Esophagus squamous epithelium (tissue), 5 donors: ENCODE measurements at regions not wholly inside any gene's neighbourhood (a gene's known extent, or its start where the extent isn't known, plus 50 kb on each side); places are given as distances from the start of the nearest gene placed in this dataset.
"Not testable (repeated sequence)": the region's sequence is repeated elsewhere in the genome, so short reads cannot be mapped to it uniquely, and the experiment has no call there.

Source experiments
- DNase-seq: peaks from one replicate; lab custom pipeline; 2025; lab: John Stamatoyannopoulos, UW
- H3K27ac ChIP-seq, 4 donors: fragments of 200-600 bp; sonication (generic); one replicate each; pipeline ENCODE4 v1.5.1; 2016 to 2019; ENCODE audit warnings: mild to moderate bottlenecking in 1 of 4
- H3K27me3 ChIP-seq, 4 donors: fragments of 200-600 bp; sonication (generic); 1 replicate in 3 of 4; 2 replicates in 1 of 4; pipeline versions ENCODE4 v1.5.1 to v1.6.0; 2017 to 2021; ENCODE audit warnings: antibody characterized with exemption in 1 of 4
- H3K36me3 ChIP-seq, 3 donors: fragments of 200-600 bp; sonication (generic); one replicate each; pipeline ENCODE4 v1.5.1; 2016 to 2019
- H3K4me1 ChIP-seq, 3 donors: fragments of 200-600 bp; sonication (generic); one replicate each; pipeline ENCODE4 v1.5.1; 2017 to 2019
- H3K4me3 ChIP-seq, 4 donors: fragments of 200-600 bp; sonication (generic); 1 replicate in 3 of 4; 2 replicates in 1 of 4; pipeline ENCODE4 v1.5.1; 2016 to 2019; ENCODE audit warnings: mild to moderate bottlenecking in 2 of 4, moderate library complexity in 1 of 4
- H3K9me3 ChIP-seq, 3 donors: fragments of 200-600 bp; sonication (generic); one replicate each; pipeline ENCODE4 v1.5.1; 2016 to 2019
- POLR2A ChIP-seq, 4 donors: fragments of 450-650 bp; IDR thresholded peaks; one replicate each; pipeline ENCODE4 v1.6.1; 2017; ENCODE audit warnings: antibody characterized with exemption in 4 of 4, mild to moderate bottlenecking in 4 of 4, moderate library complexity in 3 of 4
- WGBS, 2 donors: methylation state at CpG; one replicate each; pipeline ENCODE4 v1.1.5; 2018; 5-methylcytosine and 5-hydroxymethylcytosine counted together
- intact Hi-C: fragments of 100-400 bp; cut with DNase I; formaldehyde crosslinking; loops from one replicate; pipeline ENCODE4 v1.15.0; 2022
- TF ChIP-seq, protein P1 (sequence below), 6 experiments: fragments of 450-650 bp in 4 of 6; fragments of 200-600 bp in 2 of 6; sonication (generic) in 2 of 6; IDR thresholded peaks; one replicate each; pipeline ENCODE4 v1.5.1; 2016 to 2019; ENCODE audit warnings: antibody characterized with exemption in 6 of 6, mild to moderate bottlenecking in 4 of 6, moderate library complexity in 4 of 6
- donor health status: DM: yes; HTN: yes; CAD: no.

DNA sequence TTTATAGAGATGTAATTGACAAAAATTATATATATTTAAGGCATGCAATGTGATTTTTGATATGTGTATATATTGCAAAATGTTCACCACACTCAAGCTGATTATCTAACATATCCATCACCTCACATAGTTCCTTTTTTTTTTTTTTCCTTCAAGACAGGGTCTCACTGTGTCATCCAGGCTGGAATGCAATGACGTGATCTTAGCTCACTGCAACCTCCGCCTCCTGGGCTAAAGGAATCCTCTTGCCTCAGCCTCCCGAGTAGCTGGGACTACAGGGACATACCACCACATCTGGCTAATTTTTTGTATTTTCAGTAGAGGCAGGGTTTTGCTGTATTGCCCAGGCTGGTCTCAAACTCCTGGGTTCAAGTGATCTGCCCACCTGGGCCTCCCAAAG, 65.1 kb upstream of the SLC35C1 start:
- Histone ChIP-seq H3K4me3 (no peak overlapping the region), H3K36me3 (no peaks in the 10 kb centered on the region), H3K27ac (no peak overlapping the region), H3K4me1 (peaks cover 0 to 19% (median 3%) of the 10 kb centered on the region in 3 donors), H3K27me3 (no peaks in the 10 kb centered on the region), H3K9me3 (peaks cover 0 to 5% (median 0%) of the 10 kb centered on the region in 3 donors)
- intact Hi-C loops, result no loop called here
- TF ChIP-seq, protein P1, sequence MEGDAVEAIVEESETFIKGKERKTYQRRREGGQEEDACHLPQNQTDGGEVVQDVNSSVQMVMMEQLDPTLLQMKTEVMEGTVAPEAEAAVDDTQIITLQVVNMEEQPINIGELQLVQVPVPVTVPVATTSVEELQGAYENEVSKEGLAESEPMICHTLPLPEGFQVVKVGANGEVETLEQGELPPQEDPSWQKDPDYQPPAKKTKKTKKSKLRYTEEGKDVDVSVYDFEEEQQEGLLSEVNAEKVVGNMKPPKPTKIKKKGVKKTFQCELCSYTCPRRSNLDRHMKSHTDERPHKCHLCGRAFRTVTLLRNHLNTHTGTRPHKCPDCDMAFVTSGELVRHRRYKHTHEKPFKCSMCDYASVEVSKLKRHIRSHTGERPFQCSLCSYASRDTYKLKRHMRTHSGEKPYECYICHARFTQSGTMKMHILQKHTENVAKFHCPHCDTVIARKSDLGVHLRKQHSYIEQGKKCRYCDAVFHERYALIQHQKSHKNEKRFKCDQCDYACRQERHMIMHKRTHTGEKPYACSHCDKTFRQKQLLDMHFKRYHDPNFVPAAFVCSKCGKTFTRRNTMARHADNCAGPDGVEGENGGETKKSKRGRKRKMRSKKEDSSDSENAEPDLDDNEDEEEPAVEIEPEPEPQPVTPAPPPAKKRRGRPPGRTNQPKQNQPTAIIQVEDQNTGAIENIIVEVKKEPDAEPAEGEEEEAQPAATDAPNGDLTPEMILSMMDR (IDR thresholded peaks at IDR 0.05), result no peak
- no peak for TF ChIP-seq POLR2A (IDR thresholded peaks at IDR 0.05)
- WGBS, 2 donors, result 82 to 90% methylated on average over 3 of the region's 3 CpGs
- no peak for DNase-seq

DNA sequence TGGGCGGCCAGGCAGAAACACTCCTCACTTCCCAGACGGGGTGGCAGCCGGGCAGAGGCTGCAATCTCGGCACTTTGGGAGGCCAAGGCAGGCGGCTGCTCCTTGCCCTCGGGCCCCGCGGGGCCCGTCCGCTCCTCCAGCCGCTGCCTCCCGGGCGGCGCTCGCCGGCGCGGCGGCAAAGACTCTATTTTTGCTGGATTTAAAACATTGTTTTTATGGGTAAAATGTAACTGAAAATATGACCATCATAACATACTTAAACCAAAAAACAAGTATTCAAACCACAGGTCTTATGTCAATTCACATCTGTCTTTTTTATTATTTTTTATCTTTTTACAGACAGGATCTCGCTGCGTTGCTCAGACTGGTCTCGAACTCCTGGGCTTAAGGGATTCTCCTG, 65.9 kb upstream of the SLC35C1 start:
- intact Hi-C loops, DNase-seq: not testable (repeated sequence)

DNA sequence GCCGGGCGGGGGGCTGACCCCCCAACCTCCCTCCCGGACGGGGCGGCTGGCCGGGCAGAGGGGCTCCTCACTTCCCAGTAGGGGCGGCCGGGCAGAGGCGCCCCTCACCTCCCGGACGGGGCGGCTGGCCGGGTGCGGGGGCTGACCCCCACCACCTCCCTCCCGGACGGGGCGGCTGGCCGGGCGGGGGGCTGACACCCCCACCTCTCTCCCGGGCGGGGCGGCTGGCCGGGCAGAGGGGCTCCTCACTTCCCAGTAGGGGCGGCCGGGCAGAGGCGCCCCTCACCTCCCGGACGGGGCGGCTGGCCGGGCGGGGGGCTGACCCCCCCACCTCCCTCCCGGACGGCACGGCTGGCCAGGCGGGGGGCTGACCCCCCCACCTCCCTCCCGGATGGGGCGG, 66.8 kb upstream of the SLC35C1 start:
- WGBS, 2 donors, result no CpG with 5 or more reads among the region's 37 CpGs
- intact Hi-C loops, result not testable (repeated sequence)
- peaks cover 0 to 24% (median 3%) of the 10 kb centered on the region in 3 donors for H3K4me1 ChIP-seq

More for the DNA sequence above, 65.9 kb upstream of the SLC35C1 start:
- not testable (repeated sequence) for H3K27ac ChIP-seq, H3K9me3 ChIP-seq, H3K36me3 ChIP-seq, H3K27me3 ChIP-seq, H3K4me3 ChIP-seq
- H3K4me1 ChIP-seq, result peaks cover 0 to 19% (median 3%) of the 10 kb centered on the region in 3 donors
- WGBS, 2 donors, result 92 to 96% methylated on average over 17 to 18 of the region's 22 CpGs

DNA sequence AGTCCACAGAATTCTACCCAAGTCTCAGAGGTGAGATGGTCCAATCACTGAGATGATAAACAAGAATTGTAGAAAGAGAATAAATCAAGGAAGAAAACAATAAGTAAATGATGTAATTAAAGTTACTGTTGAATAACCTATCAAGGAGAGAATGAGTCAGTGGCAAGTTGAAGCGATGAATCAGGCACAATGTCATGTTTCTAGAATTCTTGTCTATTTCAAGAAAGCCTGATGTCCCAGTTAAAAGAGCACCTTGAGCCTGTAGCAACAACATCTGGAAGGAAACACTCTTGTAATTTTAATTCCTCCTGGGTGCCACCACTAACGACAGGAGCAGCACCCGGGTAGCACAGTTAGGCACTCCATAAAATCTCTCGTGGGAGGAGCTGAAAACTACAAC, 67.9 kb upstream of the SLC35C1 start:
- intact Hi-C loops, result no loop called here
- peaks cover 0 to 34% (median 3%) of the 10 kb centered on the region in 3 donors for H3K4me1 ChIP-seq
- 27 to 46% methylated on average over 4 of the region's 4 CpGs for WGBS, 2 donors
- H3K27me3 ChIP-seq, result no peaks in the 10 kb centered on the region
- no peak overlapping the region for H3K4me3 ChIP-seq
- H3K9me3 ChIP-seq, result peaks cover 0 to 5% (median 0%) of the 10 kb centered on the region in 3 donors
- no peak for TF ChIP-seq POLR2A (IDR thresholded peaks at IDR 0.05)
- TF ChIP-seq, protein P1 (IDR thresholded peaks at IDR 0.05), result no peak
- peak overlapping the region; percentile 69 to 93 (median 85) for H3K27ac ChIP-seq
- no peak for DNase-seq
- H3K36me3 ChIP-seq, result no peaks in the 10 kb centered on the region

More for the DNA sequence above, 66.8 kb upstream of the SLC35C1 start:
- H3K36me3 ChIP-seq, DNase-seq, H3K27ac ChIP-seq, H3K4me3 ChIP-seq, H3K9me3 ChIP-seq, H3K27me3 ChIP-seq: not testable (repeated sequence)

DNA sequence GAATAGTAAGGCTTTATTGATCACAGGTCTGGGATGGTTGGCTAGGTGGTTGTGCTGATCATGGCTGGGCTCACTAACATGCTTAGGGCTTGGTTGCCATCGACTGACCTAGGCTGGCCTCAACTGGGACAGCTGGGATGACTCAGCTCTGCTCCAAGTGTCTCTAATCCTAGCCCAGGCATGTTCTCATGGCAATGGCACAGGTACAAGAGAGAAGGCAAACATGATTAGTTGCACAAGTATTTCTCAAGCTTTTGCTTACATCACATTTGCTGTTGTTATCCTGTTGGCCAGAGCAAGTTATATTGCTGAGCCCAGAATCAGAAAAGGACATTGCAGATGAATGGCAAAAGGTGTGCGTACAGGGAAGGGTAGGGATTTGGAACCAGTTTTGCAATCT, 68.5 kb upstream of the SLC35C1 start:
- WGBS, 2 donors, result 23 to 45% methylated on average over 2 of the region's 2 CpGs
- TF ChIP-seq, protein P1 (IDR thresholded peaks at IDR 0.05), result no peak
- TF ChIP-seq POLR2A (IDR thresholded peaks at IDR 0.05), result no peak
- intact Hi-C loops, result no loop called here
- Histone ChIP-seq H3K27ac (peak overlapping the region; percentile 69 to 93 (median 85)), H3K9me3 (peaks cover 0 to 5% (median 0%) of the 10 kb centered on the region in 3 donors), H3K4me3 (no peak overlapping the region), H3K27me3 (no peaks in the 10 kb centered on the region), H3K36me3 (no peaks in the 10 kb centered on the region), H3K4me1 (peaks cover 0 to 34% (median 3%) of the 10 kb centered on the region in 3 donors)
- DNase-seq, result no peak

DNA sequence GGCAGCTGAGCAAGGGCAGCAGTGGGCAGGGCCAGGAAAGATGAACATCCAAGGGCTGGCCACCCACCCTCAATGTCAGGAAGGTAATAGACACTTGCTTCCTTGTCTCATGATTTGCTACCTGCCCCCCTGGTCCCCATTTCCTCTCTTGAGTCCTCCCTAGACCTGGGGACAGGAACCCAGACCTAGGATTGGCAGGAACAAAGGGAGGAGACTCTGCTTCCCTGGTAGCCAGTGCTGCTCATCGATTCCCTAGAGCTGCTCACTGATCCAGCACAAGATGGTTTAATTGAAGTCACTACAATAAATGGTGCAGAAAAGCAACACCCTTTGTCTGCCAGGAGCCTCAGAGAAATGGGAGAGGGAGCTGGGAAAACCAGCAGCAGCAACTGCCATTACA, 67.8 kb upstream of the CHST1 start:
- Histone ChIP-seq H3K27me3 (no peaks in the 10 kb centered on the region), H3K36me3 (no peaks in the 10 kb centered on the region), H3K4me3 (no peak overlapping the region), H3K9me3 (peaks cover 0 to 5% (median 0%) of the 10 kb centered on the region in 3 donors), H3K4me1 (peaks cover 0 to 34% (median 3%) of the 10 kb centered on the region in 3 donors), H3K27ac (no peak overlapping the region)
- WGBS, 2 donors, result 17 to 29% methylated on average over 1 of the region's 1 CpG
- intact Hi-C loops, result no loop called here
- no peak for TF ChIP-seq POLR2A (IDR thresholded peaks at IDR 0.05)
- TF ChIP-seq, protein P1 (IDR thresholded peaks at IDR 0.05), result no peak
- DNase-seq, result no peak
